ENCODE measurements at regions not wholly inside any gene's neighbourhood (a gene's known extent, or its start where the extent isn't known, plus 50 kb on each side); places are given as distances from the start of the nearest gene placed in this dataset.

GRCh38 chr3:124172283-124172682 is 180.4 kb upstream of the ROPN1 start:
- no peaks in the 10 kb centered on the region for H3K27me3 ChIP-seq (ENCODE audit: insufficient read depth, low read depth)
- H3K9ac ChIP-seq: no peak overlapping the region
- no peaks in the 10 kb centered on the region for H3K79me2 ChIP-seq (ENCODE audit: insufficient read depth, low read depth)
- H4K20me1 ChIP-seq (ENCODE audit: insufficient read depth): no peaks in the 10 kb centered on the region
- no peaks in the 10 kb centered on the region for H3K36me3 ChIP-seq (ENCODE audit: insufficient read depth)
- no peak overlapping the region for H2AFZ ChIP-seq (ENCODE audit: low read depth)
- H3K4me3 ChIP-seq (IDR thresholded peaks at IDR 0.05; ENCODE audit: insufficient read depth, low read depth, low read length): no peak overlapping the region
- no peaks in the 10 kb centered on the region for H3K4me1 ChIP-seq (ENCODE audit: low read depth, poor library complexity, severe bottlenecking)
- H3K4me2 ChIP-seq: no peak overlapping the region
- no peak overlapping the region for H3K27ac ChIP-seq
- TF ChIP-seq, protein P1, sequence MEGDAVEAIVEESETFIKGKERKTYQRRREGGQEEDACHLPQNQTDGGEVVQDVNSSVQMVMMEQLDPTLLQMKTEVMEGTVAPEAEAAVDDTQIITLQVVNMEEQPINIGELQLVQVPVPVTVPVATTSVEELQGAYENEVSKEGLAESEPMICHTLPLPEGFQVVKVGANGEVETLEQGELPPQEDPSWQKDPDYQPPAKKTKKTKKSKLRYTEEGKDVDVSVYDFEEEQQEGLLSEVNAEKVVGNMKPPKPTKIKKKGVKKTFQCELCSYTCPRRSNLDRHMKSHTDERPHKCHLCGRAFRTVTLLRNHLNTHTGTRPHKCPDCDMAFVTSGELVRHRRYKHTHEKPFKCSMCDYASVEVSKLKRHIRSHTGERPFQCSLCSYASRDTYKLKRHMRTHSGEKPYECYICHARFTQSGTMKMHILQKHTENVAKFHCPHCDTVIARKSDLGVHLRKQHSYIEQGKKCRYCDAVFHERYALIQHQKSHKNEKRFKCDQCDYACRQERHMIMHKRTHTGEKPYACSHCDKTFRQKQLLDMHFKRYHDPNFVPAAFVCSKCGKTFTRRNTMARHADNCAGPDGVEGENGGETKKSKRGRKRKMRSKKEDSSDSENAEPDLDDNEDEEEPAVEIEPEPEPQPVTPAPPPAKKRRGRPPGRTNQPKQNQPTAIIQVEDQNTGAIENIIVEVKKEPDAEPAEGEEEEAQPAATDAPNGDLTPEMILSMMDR (conservative IDR thresholded peaks at IDR 0.05; ENCODE audit: low read depth, low read length): no peak

- no peaks in the 10 kb centered on the region for H3K27me3 ChIP-seq (ENCODE audit: insufficient read depth, low read depth)
- no peaks in the 10 kb centered on the region for H3K4me1 ChIP-seq (ENCODE audit: low read depth, poor library complexity, severe bottlenecking)
- no peaks in the 10 kb centered on the region for H4K20me1 ChIP-seq (ENCODE audit: insufficient read depth)
- no peak overlapping the region for H3K9ac ChIP-seq
- TF ChIP-seq, protein P1 (conservative IDR thresholded peaks at IDR 0.05; ENCODE audit: low read depth, low read length): no peak
- no peak overlapping the region for H3K4me3 ChIP-seq (IDR thresholded peaks at IDR 0.05; ENCODE audit: insufficient read depth, low read depth, low read length)
- H3K4me2 ChIP-seq: no peak overlapping the region
- no peak overlapping the region for H2AFZ ChIP-seq (ENCODE audit: low read depth)
- H3K36me3 ChIP-seq (ENCODE audit: insufficient read depth): no peaks in the 10 kb centered on the region
- no peaks in the 10 kb centered on the region for H3K79me2 ChIP-seq (ENCODE audit: insufficient read depth, low read depth)
- no peak overlapping the region for H3K27ac ChIP-seq
Observed at GRCh38 chr3:124172816-124173215, 180.9 kb upstream of the ROPN1 start.

GRCh38 chr3:124174476-124174875 is 182.6 kb upstream of the ROPN1 start:
- no peak overlapping the region for H3K27ac ChIP-seq
- no peaks in the 10 kb centered on the region for H3K36me3 ChIP-seq (ENCODE audit: insufficient read depth)
- no peaks in the 10 kb centered on the region for H4K20me1 ChIP-seq (ENCODE audit: insufficient read depth)
- H3K4me2 ChIP-seq: no peak overlapping the region
- TF ChIP-seq, protein P1 (conservative IDR thresholded peaks at IDR 0.05; ENCODE audit: low read depth, low read length): no peak
- H3K79me2 ChIP-seq (ENCODE audit: insufficient read depth, low read depth): no peaks in the 10 kb centered on the region
- H3K4me3 ChIP-seq (IDR thresholded peaks at IDR 0.05; ENCODE audit: insufficient read depth, low read depth, low read length): no peak overlapping the region
- no peaks in the 10 kb centered on the region for H3K27me3 ChIP-seq (ENCODE audit: insufficient read depth, low read depth)
- no peak overlapping the region for H2AFZ ChIP-seq (ENCODE audit: low read depth)
- H3K9ac ChIP-seq: no peak overlapping the region
- H3K4me1 ChIP-seq (ENCODE audit: low read depth, poor library complexity, severe bottlenecking): no peaks in the 10 kb centered on the region

DNA sequence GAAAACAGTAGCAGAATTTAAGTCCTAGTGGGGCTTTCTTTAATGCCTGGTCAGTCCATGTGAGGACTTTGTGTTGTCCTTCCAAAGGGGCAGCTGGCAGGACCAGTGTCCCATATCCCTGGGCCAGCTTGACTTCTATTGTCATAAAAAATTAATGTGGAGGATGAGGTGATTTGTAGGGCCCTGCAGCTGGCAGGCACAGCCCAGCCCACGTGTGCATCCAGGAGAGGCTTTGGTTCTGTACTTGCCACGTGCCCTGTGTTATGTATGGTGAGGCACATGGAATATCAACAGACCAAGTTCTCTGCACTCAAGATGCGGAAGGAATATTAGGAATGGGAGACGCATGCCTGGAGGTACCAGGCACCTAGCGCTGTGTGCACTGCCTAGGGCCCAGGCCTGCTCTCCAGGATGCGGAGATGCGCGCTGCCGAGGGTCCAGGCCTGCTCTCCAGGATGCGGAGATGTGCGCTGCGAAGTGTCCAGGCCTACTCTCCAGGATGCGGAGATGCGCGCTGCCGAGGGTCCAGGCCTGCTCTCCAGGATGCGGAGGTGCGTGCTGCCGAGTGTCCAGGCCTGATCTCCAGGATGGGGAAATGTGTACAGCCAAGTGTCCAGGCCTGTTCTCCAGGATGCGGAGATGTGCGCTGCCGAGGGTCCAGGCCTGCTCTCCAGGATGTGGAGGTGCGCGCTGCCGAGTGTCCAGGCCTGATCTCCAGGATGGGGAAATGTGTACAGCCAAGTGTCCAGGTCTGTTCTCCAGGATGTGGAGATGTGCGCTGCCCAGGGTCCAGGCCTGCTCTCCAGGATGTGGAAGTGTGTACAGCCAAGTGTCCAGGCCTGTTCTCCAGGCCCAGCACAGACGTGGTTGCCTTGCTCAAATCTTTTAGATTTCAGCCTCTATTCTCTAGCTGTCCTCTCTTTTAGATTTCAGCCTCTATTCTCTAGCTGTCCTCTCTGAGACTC is 183.3 kb upstream of the ROPN1 start:
- Histone ChIP-seq H3K27me3 (ENCODE audit: insufficient read depth, low read depth) (no peaks in the 10 kb centered on the region), H3K4me1 (ENCODE audit: low read depth, poor library complexity, severe bottlenecking) (no peaks in the 10 kb centered on the region), H3K27ac (no peak overlapping the region), H4K20me1 (ENCODE audit: insufficient read depth) (no peaks in the 10 kb centered on the region), H3K4me3 (IDR thresholded peaks at IDR 0.05; ENCODE audit: insufficient read depth, low read depth, low read length) (no peak overlapping the region), H2AFZ (ENCODE audit: low read depth) (no peak overlapping the region), H3K79me2 (ENCODE audit: insufficient read depth, low read depth) (no peaks in the 10 kb centered on the region), H3K36me3 (ENCODE audit: insufficient read depth) (no peaks in the 10 kb centered on the region), H3K4me2 (no peak overlapping the region), H3K9ac (no peak overlapping the region)
- TF ChIP-seq, protein P1 (conservative IDR thresholded peaks at IDR 0.05; ENCODE audit: low read depth, low read length): no peak

Data from KMS-11 (cell line).